Testis (tissue), 2 donors: ENCODE measurements at regions not wholly inside any gene's neighbourhood (a gene's known extent, or its start where the extent isn't known, plus 50 kb on each side); places are given as distances from the start of the nearest gene placed in this dataset.

ENCODE experiments used
- POLR2A ChIP-seq: fragments of 450-650 bp; IDR thresholded peaks from one replicate; pipeline ENCODE4 v1.6.1; 2017; ENCODE audit warnings: antibody characterized with exemption, mild to moderate bottlenecking, moderate library complexity
- TF ChIP-seq, protein P1 (sequence below), 3 experiments: fragments of 450-650 bp in 2 of 3; fragments of 200-600 bp in 1 of 3; sonication (generic) in 1 of 3; IDR thresholded peaks; one replicate each; pipeline ENCODE4 v1.5.1; 2016 to 2019; ENCODE audit warnings: antibody characterized with exemption in 3 of 3, mild to moderate bottlenecking in 2 of 3, moderate library complexity in 1 of 3

DNA sequence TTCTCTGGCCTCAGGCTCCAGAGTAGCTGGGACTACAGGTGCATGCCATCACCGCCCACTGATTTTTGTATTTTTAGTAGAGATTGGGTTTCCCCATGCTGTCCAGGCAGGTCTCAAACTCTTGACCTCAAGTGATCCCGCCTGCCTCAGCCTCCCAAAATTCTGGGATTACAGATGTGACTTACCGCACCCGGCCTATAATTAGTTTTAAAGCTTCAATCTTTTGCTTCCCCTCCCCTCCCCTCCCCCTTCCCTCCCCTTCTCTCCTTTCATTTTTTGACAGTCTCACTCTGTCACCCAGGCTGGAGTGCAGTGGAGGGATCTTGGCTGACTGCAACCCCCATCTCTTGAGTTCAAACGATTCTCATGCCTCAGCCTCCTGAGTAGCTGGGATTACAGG is 433.3 kb upstream of the EDIL3 start:
- TF ChIP-seq, protein P1, sequence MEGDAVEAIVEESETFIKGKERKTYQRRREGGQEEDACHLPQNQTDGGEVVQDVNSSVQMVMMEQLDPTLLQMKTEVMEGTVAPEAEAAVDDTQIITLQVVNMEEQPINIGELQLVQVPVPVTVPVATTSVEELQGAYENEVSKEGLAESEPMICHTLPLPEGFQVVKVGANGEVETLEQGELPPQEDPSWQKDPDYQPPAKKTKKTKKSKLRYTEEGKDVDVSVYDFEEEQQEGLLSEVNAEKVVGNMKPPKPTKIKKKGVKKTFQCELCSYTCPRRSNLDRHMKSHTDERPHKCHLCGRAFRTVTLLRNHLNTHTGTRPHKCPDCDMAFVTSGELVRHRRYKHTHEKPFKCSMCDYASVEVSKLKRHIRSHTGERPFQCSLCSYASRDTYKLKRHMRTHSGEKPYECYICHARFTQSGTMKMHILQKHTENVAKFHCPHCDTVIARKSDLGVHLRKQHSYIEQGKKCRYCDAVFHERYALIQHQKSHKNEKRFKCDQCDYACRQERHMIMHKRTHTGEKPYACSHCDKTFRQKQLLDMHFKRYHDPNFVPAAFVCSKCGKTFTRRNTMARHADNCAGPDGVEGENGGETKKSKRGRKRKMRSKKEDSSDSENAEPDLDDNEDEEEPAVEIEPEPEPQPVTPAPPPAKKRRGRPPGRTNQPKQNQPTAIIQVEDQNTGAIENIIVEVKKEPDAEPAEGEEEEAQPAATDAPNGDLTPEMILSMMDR (IDR thresholded peaks at IDR 0.05), result no peak
- TF ChIP-seq POLR2A, result no peak
